ENCODE measurements at regions not wholly inside any gene's neighbourhood (a gene's known extent, or its start where the extent isn't known, plus 50 kb on each side); places are given as distances from the start of the nearest gene placed in this dataset.

DNA sequence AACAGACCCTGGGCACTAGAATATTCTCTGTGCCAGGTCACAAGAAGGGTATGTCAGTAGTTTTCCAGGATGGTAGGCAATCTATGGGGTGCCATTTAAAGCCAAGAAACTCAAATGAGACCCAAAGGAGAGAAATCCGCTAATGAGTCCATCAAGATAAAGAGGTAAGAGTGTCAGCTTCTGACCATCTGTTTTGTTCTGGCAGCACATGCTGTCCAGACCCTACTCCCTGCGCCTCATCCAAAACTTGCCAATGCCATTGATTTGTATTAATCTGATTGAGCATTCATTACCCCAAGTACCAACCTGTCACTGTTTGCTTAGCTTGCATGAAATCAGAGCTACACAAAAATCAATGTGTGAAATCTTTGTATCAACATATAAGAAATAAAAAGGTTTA lies 229.0 kb downstream of the BLID start:
- TF ChIP-seq CTCF (IDR thresholded peaks at IDR 0.05) (no peak), POLR2A (IDR thresholded peaks at IDR 0.05) (no peak), POLR2AphosphoS5 (IDR thresholded peaks at IDR 0.05) (no peak)
- no peaks in the 10 kb centered on the region for H3K9me3 ChIP-seq
- DNase-seq (ENCODE audit: low spot score), result no peak
- intact Hi-C loops (cut with DNase I), result no loop called here
- H3K27ac ChIP-seq, result no peak overlapping the region
- WGBS, result 90% methylated on average over 2 of the region's 2 CpGs
- H3K36me3 ChIP-seq, result no peaks in the 10 kb centered on the region
- H3K4me3 ChIP-seq, result no peak overlapping the region
- H3K4me1 ChIP-seq (replicated peaks), result no peaks in the 10 kb centered on the region
- no peaks in the 10 kb centered on the region for H3K27me3 ChIP-seq (replicated peaks; ENCODE audit: insufficient read depth)

- 48% methylated on average over 8 of the region's 8 CpGs for WGBS
- TF ChIP-seq CTCF (IDR thresholded peaks at IDR 0.05), result no peak
- no peak for TF ChIP-seq POLR2AphosphoS5 (IDR thresholded peaks at IDR 0.05)
- no peak for TF ChIP-seq POLR2A (IDR thresholded peaks at IDR 0.05)
- intact Hi-C loops (cut with DNase I), result no loop called here
- no peaks in the 10 kb centered on the region for H3K36me3 ChIP-seq
- no peak overlapping the region for H3K27ac ChIP-seq
- no peaks in the 10 kb centered on the region for H3K4me1 ChIP-seq (replicated peaks)
- no peaks in the 10 kb centered on the region for H3K27me3 ChIP-seq (replicated peaks; ENCODE audit: insufficient read depth)
- H3K4me3 ChIP-seq, result no peak overlapping the region
- no peak for DNase-seq (ENCODE audit: low spot score)
- H3K9me3 ChIP-seq, result no peaks in the 10 kb centered on the region
Observed at GRCh38 chr11:121886005-121886734, 229.8 kb downstream of the BLID start.

DNA sequence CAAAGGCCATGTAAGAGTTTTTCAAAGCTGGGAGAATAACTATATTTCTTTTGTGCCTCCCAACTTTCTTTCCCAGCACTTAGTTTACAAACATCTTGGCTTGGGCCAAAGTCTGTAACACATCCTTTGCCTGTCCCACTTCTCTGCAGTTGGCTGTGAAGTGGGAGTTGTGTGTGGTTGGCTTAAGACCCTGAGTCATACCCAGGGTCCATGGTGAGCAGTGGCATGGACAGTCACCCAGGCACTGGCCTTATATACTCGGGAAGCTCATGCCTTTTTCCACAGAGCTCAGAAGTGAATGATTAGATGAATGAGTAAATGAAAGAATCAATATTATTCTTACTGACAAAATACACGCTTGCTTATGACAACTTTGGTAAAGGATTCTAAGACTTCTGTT lies 231.4 kb downstream of the BLID start:
- no peaks in the 10 kb centered on the region for H3K27me3 ChIP-seq (replicated peaks; ENCODE audit: insufficient read depth)
- 98% methylated on average over 2 of the region's 2 CpGs for WGBS
- H3K4me1 ChIP-seq (replicated peaks), result no peaks in the 10 kb centered on the region
- H3K9me3 ChIP-seq, result no peaks in the 10 kb centered on the region
- intact Hi-C loops (cut with DNase I), result no loop called here
- no peak overlapping the region for H3K27ac ChIP-seq
- no peak for TF ChIP-seq CTCF (IDR thresholded peaks at IDR 0.05)
- no peak for TF ChIP-seq POLR2A (IDR thresholded peaks at IDR 0.05)
- TF ChIP-seq POLR2AphosphoS5 (IDR thresholded peaks at IDR 0.05), result no peak
- H3K4me3 ChIP-seq, result no peak overlapping the region
- DNase-seq (ENCODE audit: low spot score), result no peak
- no peaks in the 10 kb centered on the region for H3K36me3 ChIP-seq

DNA sequence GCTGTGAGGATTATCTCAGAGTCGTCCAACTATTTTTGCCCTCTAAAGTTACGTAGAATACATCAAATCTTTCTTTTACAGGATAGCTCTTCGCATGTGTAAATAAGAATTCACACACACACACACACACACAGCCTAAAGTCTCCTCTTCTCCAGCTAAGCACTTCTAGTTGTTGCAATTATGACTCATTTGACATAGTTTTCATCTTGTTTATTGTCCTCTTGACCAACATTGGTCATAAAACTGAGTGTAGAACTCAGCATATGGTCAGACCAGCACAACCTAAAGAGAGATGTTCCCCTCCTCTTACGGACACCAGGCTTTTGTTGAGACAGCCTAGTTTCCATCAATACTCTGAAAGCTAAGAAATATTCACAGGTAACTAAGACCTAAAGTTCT lies 234.2 kb downstream of the BLID start:
- Histone ChIP-seq H3K4me3 (no peak overlapping the region), H3K36me3 (no peaks in the 10 kb centered on the region), H3K9me3 (no peaks in the 10 kb centered on the region), H3K4me1 (replicated peaks) (no peaks in the 10 kb centered on the region), H3K27ac (no peak overlapping the region), H3K27me3 (replicated peaks; ENCODE audit: insufficient read depth) (no peaks in the 10 kb centered on the region)
- intact Hi-C loops (cut with DNase I), result no loop called here
- TF ChIP-seq POLR2A (IDR thresholded peaks at IDR 0.05) (no peak), POLR2AphosphoS5 (IDR thresholded peaks at IDR 0.05) (no peak), CTCF (IDR thresholded peaks at IDR 0.05) (no peak)
- no peak for DNase-seq (ENCODE audit: low spot score)
- 81% methylated on average over 4 of the region's 4 CpGs for WGBS

DNA sequence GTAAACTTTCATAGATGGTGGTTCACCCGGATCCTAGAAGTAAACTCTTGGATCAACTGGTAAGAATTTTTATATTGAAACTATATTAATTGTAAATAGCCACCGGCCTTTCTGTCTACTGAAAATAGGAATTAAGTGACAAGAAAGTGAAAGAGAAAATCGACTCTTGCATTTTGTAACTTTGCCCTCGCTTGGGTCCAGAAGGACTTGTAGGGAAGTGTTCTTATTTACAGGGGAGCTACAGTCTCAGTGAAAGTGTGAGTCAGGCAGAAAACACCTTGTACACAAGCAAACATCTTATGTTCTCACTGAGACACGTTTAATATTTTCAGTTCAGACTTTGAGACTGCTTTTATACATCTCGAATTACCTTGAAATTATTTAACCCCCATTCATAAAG lies 238.9 kb downstream of the BLID start:
- Histone ChIP-seq H3K27ac (no peak overlapping the region), H3K27me3 (replicated peaks; ENCODE audit: insufficient read depth) (no peaks in the 10 kb centered on the region), H3K9me3 (no peaks in the 10 kb centered on the region), H3K4me1 (replicated peaks) (no peaks in the 10 kb centered on the region), H3K36me3 (no peaks in the 10 kb centered on the region), H3K4me3 (no peak overlapping the region)
- 82% methylated on average over 6 of the region's 6 CpGs for whole genome bisulfite sequencing
- TF ChIP-seq POLR2A (IDR thresholded peaks at IDR 0.05) (no peak), CTCF (IDR thresholded peaks at IDR 0.05) (no peak), POLR2AphosphoS5 (IDR thresholded peaks at IDR 0.05) (no peak)
- DNase-seq (ENCODE audit: low spot score), result no peak
- intact Hi-C loops (cut with DNase I), result no loop called here
